ENCODE measurements at regions not wholly inside any gene's neighbourhood (a gene's known extent, or its start where the extent isn't known, plus 50 kb on each side); places are given as distances from the start of the nearest gene placed in this dataset.

GRCh38 chr16:49932434-49932833 lies 76.5 kb upstream of the ZNF423 start:
- no peaks in the 10 kb centered on the region for H3K9me3 Mint-ChIP-seq
- H3K27ac Mint-ChIP-seq, result peak overlapping the region; percentile 9
- TF ChIP-seq CTCF (IDR thresholded peaks at IDR 0.05), result no peak
- H3K4me1 Mint-ChIP-seq, result peaks cover 20% of the 10 kb centered on the region
- H3K36me3 Mint-ChIP-seq (ENCODE audit: low read depth), result no peaks in the 10 kb centered on the region
- no peak overlapping the region for H3K4me3 Mint-ChIP-seq
- H3K27me3 Mint-ChIP-seq (ENCODE audit: low read depth, poor library complexity), result peaks cover 10% of the 10 kb centered on the region
- no peak for DNase-seq

- peaks cover 4% of the 10 kb centered on the region for H3K9me3 Mint-ChIP-seq
- H3K27ac Mint-ChIP-seq, result peak overlapping the region; percentile 64
- DNase-seq, result no peak
- H3K36me3 Mint-ChIP-seq (ENCODE audit: low read depth), result peaks cover under 1% of the 10 kb centered on the region
- no peak for TF ChIP-seq CTCF (IDR thresholded peaks at IDR 0.05)
- H3K4me3 Mint-ChIP-seq, result no peak overlapping the region
- H3K27me3 Mint-ChIP-seq (ENCODE audit: low read depth, poor library complexity), result peaks cover 12% of the 10 kb centered on the region
- peaks cover 20% of the 10 kb centered on the region for H3K4me1 Mint-ChIP-seq
Observed at GRCh38 chr16:49932946-49933345, 77.0 kb upstream of the ZNF423 start.

GRCh38 chr16:49936791-49937190 lies 80.9 kb upstream of the ZNF423 start:
- H3K27me3 Mint-ChIP-seq (ENCODE audit: low read depth, poor library complexity), result peaks cover 23% of the 10 kb centered on the region
- H3K9me3 Mint-ChIP-seq, result peaks cover 12% of the 10 kb centered on the region
- DNase-seq, result no peak
- H3K4me1 Mint-ChIP-seq, result peaks cover 24% of the 10 kb centered on the region
- peaks cover 6% of the 10 kb centered on the region for H3K36me3 Mint-ChIP-seq (ENCODE audit: low read depth)
- no peak for TF ChIP-seq CTCF (IDR thresholded peaks at IDR 0.05)
- H3K4me3 Mint-ChIP-seq, result no peak overlapping the region
- no peak overlapping the region for H3K27ac Mint-ChIP-seq

GRCh38 chr16:49937886-49938285 lies 82.0 kb upstream of the ZNF423 start:
- peaks cover 14% of the 10 kb centered on the region for H3K4me1 Mint-ChIP-seq
- peaks cover 6% of the 10 kb centered on the region for H3K36me3 Mint-ChIP-seq (ENCODE audit: low read depth)
- DNase-seq, result no peak
- H3K27ac Mint-ChIP-seq, result no peak overlapping the region
- TF ChIP-seq CTCF (IDR thresholded peaks at IDR 0.05), result no peak
- peaks cover 26% of the 10 kb centered on the region for H3K27me3 Mint-ChIP-seq (ENCODE audit: low read depth, poor library complexity)
- H3K4me3 Mint-ChIP-seq, result no peak overlapping the region
- peaks cover 12% of the 10 kb centered on the region for H3K9me3 Mint-ChIP-seq

GRCh38 chr16:49939495-49939894 lies 83.6 kb upstream of the ZNF423 start:
- peaks cover 12% of the 10 kb centered on the region for H3K9me3 Mint-ChIP-seq
- H3K27me3 Mint-ChIP-seq (ENCODE audit: low read depth, poor library complexity), result peaks cover 32% of the 10 kb centered on the region
- H3K36me3 Mint-ChIP-seq (ENCODE audit: low read depth), result peaks cover 6% of the 10 kb centered on the region
- TF ChIP-seq CTCF (IDR thresholded peaks at IDR 0.05), result no peak
- H3K27ac Mint-ChIP-seq, result no peak overlapping the region
- H3K4me3 Mint-ChIP-seq, result no peak overlapping the region
- DNase-seq, result no peak
- peaks cover 15% of the 10 kb centered on the region for H3K4me1 Mint-ChIP-seq

GRCh38 chr16:49940464-49941224 lies 84.4 kb upstream of the CNEP1R1 start:
- no peak for TF ChIP-seq CTCF (IDR thresholded peaks at IDR 0.05)
- Mint-ChIP-seq H3K4me1 (peaks cover 11% of the 10 kb centered on the region), H3K9me3 (peaks cover 12% of the 10 kb centered on the region), H3K27ac (no peak overlapping the region), H3K27me3 (ENCODE audit: low read depth, poor library complexity) (peaks cover 32% of the 10 kb centered on the region), H3K36me3 (ENCODE audit: low read depth) (peaks cover 6% of the 10 kb centered on the region), H3K4me3 (no peak overlapping the region)
- no peak for DNase-seq
